IPS-20b (cell line): ENCODE measurements at regions not wholly inside any gene's neighbourhood (a gene's known extent, or its start where the extent isn't known, plus 50 kb on each side); places are given as distances from the start of the nearest gene placed in this dataset.
"Not testable (repeated sequence)": the region's sequence is repeated elsewhere in the genome, so short reads cannot be mapped to it uniquely, and the experiment has no call there.

Source experiments
- H3K27ac ChIP-seq: one replicate; pipeline ENCODE4 v1.5.1; 2013; ENCODE audit warnings: low read length
- H3K27me3 ChIP-seq: 2 replicates; pipeline ENCODE4 v1.6.1; 2013; ENCODE audit warnings: mild to moderate bottlenecking, low read length, inconsistent platforms; ENCODE audit not compliant: insufficient read depth
- H3K36me3 ChIP-seq: 2 replicates; pipeline ENCODE4 v1.6.1; 2013; ENCODE audit warnings: low read depth, mild to moderate bottlenecking, inconsistent platforms, low read length, moderate library complexity; ENCODE audit not compliant: insufficient read depth
- H3K4me1 ChIP-seq: 2 replicates; pipeline ENCODE4 v1.6.1; 2013; ENCODE audit warnings: mild to moderate bottlenecking, control low read depth, inconsistent platforms, low read length, moderate library complexity; ENCODE audit not compliant: insufficient read depth
- H3K4me3 ChIP-seq: 2 replicates; pipeline ENCODE4 v1.5.1; 2013; ENCODE audit warnings: mild to moderate bottlenecking, low read length, inconsistent platforms
- H3K9ac ChIP-seq: 2 replicates; pipeline ENCODE4 v1.6.1; 2013; ENCODE audit warnings: low read depth, mild to moderate bottlenecking, inconsistent platforms, low read length, moderate library complexity
- H3K9me3 ChIP-seq: 2 replicates; pipeline ENCODE4 v1.6.1; 2013; ENCODE audit warnings: mild to moderate bottlenecking, low read depth, low read length, inconsistent platforms; ENCODE audit not compliant: insufficient read depth

GRCh38 chr4:189837471-189837870 lies 103.2 kb upstream of the FRG1 start:
- Histone ChIP-seq H3K27me3 (no peaks in the 10 kb centered on the region), H3K9me3 (no peaks in the 10 kb centered on the region), H3K36me3 (no peaks in the 10 kb centered on the region), H3K27ac (no peak overlapping the region), H3K9ac (no peak overlapping the region), H3K4me3 (no peak overlapping the region), H3K4me1 (no peaks in the 10 kb centered on the region)

GRCh38 chr4:189838821-189839497 lies 101.7 kb upstream of the FRG1 start:
- Histone ChIP-seq H3K27ac (no peak overlapping the region), H3K9ac (no peak overlapping the region), H3K4me3 (no peak overlapping the region), H3K36me3 (no peaks in the 10 kb centered on the region), H3K9me3 (no peaks in the 10 kb centered on the region), H3K4me1 (no peaks in the 10 kb centered on the region), H3K27me3 (no peaks in the 10 kb centered on the region)

- Histone ChIP-seq H3K4me3 (no peak overlapping the region), H3K27ac (no peak overlapping the region), H3K4me1 (no peaks in the 10 kb centered on the region), H3K9ac (no peak overlapping the region), H3K36me3 (no peaks in the 10 kb centered on the region), H3K27me3 (no peaks in the 10 kb centered on the region), H3K9me3 (no peaks in the 10 kb centered on the region)
Measured at GRCh38 chr4:189840356-189840755, 100.3 kb upstream of the FRG1 start.

GRCh38 chr4:189843413-189844009 lies 97.2 kb upstream of the FRG1 start:
- H3K27me3 ChIP-seq = no peaks in the 10 kb centered on the region
- H3K9ac ChIP-seq = no peak overlapping the region
- no peaks in the 10 kb centered on the region for H3K4me1 ChIP-seq
- no peaks in the 10 kb centered on the region for H3K9me3 ChIP-seq
- no peak overlapping the region for H3K4me3 ChIP-seq
- H3K27ac ChIP-seq = no peak overlapping the region
- no peaks in the 10 kb centered on the region for H3K36me3 ChIP-seq

GRCh38 chr4:189845145-189845846 lies 95.4 kb upstream of the FRG1 start:
- Histone ChIP-seq H3K36me3 (no peaks in the 10 kb centered on the region), H3K9me3 (no peaks in the 10 kb centered on the region), H3K4me1 (no peaks in the 10 kb centered on the region), H3K27ac (no peak overlapping the region), H3K27me3 (no peaks in the 10 kb centered on the region), H3K4me3 (no peak overlapping the region), H3K9ac (no peak overlapping the region)

GRCh38 chr4:189846094-189846493 lies 94.6 kb upstream of the FRG1 start:
- H3K9me3 ChIP-seq, H3K9ac ChIP-seq, H3K27me3 ChIP-seq, H3K4me3 ChIP-seq, H3K36me3 ChIP-seq, H3K4me1 ChIP-seq, H3K27ac ChIP-seq: not testable (repeated sequence)

GRCh38 chr4:189846608-189847007 lies 94.1 kb upstream of the FRG1 start:
- H3K27ac ChIP-seq, H3K4me1 ChIP-seq, H3K36me3 ChIP-seq, H3K27me3 ChIP-seq, H3K9ac ChIP-seq, H3K9me3 ChIP-seq, H3K4me3 ChIP-seq: not testable (repeated sequence)

GRCh38 chr4:189848672-189849071 lies 92.0 kb upstream of the FRG1 start:
- not testable (repeated sequence) for H3K9ac ChIP-seq, H3K36me3 ChIP-seq, H3K9me3 ChIP-seq, H3K4me3 ChIP-seq, H3K27me3 ChIP-seq, H3K4me1 ChIP-seq, H3K27ac ChIP-seq

- H3K9ac ChIP-seq = no peak overlapping the region
- no peak overlapping the region for H3K4me3 ChIP-seq
- no peaks in the 10 kb centered on the region for H3K4me1 ChIP-seq
- no peak overlapping the region for H3K27ac ChIP-seq
- no peaks in the 10 kb centered on the region for H3K36me3 ChIP-seq
- H3K27me3 ChIP-seq = no peaks in the 10 kb centered on the region
- H3K9me3 ChIP-seq = peaks cover 5% of the 10 kb centered on the region; the same call in 1 of the 2 replicates
Measured at GRCh38 chr4:189850239-189850856, 90.3 kb upstream of the FRG1 start.

GRCh38 chr4:189858435-189858834 lies 82.2 kb upstream of the FRG1 start:
- Histone ChIP-seq H3K9ac (no peak overlapping the region), H3K4me1 (no peaks in the 10 kb centered on the region), H3K9me3 (peaks cover 5% of the 10 kb centered on the region; the same call in 1 of the 2 replicates), H3K27ac (no peak overlapping the region), H3K4me3 (no peak overlapping the region), H3K36me3 (no peaks in the 10 kb centered on the region), H3K27me3 (no peaks in the 10 kb centered on the region)

GRCh38 chr4:189861101-189861500 lies 79.6 kb upstream of the FRG1 start:
- Histone ChIP-seq H3K27me3 (no peaks in the 10 kb centered on the region), H3K9me3 (0 out of 2 replicates have a peak, but pooled peaks cover 3% of the 10 kb centered on the region), H3K27ac (no peak overlapping the region)

GRCh38 chr4:189869236-189869635 lies 71.4 kb upstream of the FRG1 start:
- no peaks in the 10 kb centered on the region for H3K4me1 ChIP-seq
- no peaks in the 10 kb centered on the region for H3K36me3 ChIP-seq
- no peaks in the 10 kb centered on the region for H3K27me3 ChIP-seq
- no peak overlapping the region for H3K27ac ChIP-seq
- H3K4me3 ChIP-seq = no peak overlapping the region
- no peak overlapping the region for H3K9ac ChIP-seq
- no peaks in the 10 kb centered on the region for H3K9me3 ChIP-seq

More at GRCh38 chr4:189861101-189861500, 79.6 kb upstream of the FRG1 start:
- Histone ChIP-seq H3K36me3 (no peaks in the 10 kb centered on the region), H3K9ac (no peak overlapping the region), H3K4me3 (no peak overlapping the region), H3K4me1 (no peaks in the 10 kb centered on the region)
